Activated T-cell treated with anti-CD3 and anti-CD28 coated beads, Interleukin-2, amount 50 U/mL, for 24 hours (primary cell): ENCODE measurements at regions not wholly inside any gene's neighbourhood (a gene's known extent, or its start where the extent isn't known, plus 50 kb on each side); places are given as distances from the start of the nearest gene placed in this dataset.

ENCODE experiments used
- DNase-seq: peaks from one replicate; pipeline ENCODE4 v3.0.0-alpha.2; 2020
- H3K27ac Mint-ChIP-seq: 2 replicates; pipeline ENCODE4 v1.8.0; 2020; ENCODE audit warnings: mild to moderate bottlenecking, mixed read lengths
- H3K27me3 Mint-ChIP-seq: 2 replicates; pipeline ENCODE4 v1.8.0; 2020; ENCODE audit warnings: mixed read lengths
- H3K36me3 Mint-ChIP-seq: 2 replicates; pipeline ENCODE4 v1.8.0; 2020; ENCODE audit warnings: low read depth, mixed read lengths
- H3K4me1 Mint-ChIP-seq: 2 replicates; pipeline ENCODE4 v1.8.0; 2020; ENCODE audit warnings: low read depth, mixed read lengths
- H3K4me3 Mint-ChIP-seq: 2 replicates; pipeline ENCODE4 v1.8.0; 2020; ENCODE audit warnings: mild to moderate bottlenecking, moderate library complexity, mixed read lengths
- H3K9me3 Mint-ChIP-seq: 2 replicates; pipeline ENCODE4 v1.8.0; 2020; ENCODE audit warnings: mixed read lengths

DNA sequence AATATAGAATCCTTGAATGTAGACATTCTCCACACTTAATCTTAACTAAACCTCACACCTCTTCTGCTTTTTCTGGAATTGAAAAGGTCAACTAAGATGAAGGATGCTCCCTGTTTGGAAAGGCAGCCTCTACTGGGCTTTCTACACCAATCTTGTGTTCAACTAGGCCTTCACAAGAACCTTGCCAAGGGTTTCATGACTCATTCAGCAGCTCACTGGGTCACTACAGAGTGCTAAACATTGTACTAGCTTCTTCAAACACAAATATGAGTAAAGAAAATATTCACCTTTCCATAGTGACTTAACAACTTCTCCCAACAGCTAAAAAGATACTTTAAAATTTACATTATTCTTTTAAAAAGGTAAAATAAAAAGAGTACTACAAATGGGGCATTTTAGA, 135.3 kb upstream of the PRMT6 start:
- Mint-ChIP-seq H3K4me1 (no peaks in the 10 kb centered on the region), H3K4me3 (no peak overlapping the region), H3K27ac (no peak overlapping the region), H3K27me3 (no peaks in the 10 kb centered on the region), H3K9me3 (no peaks in the 10 kb centered on the region), H3K36me3 (no peaks in the 10 kb centered on the region)
- no peak for DNase-seq

DNA sequence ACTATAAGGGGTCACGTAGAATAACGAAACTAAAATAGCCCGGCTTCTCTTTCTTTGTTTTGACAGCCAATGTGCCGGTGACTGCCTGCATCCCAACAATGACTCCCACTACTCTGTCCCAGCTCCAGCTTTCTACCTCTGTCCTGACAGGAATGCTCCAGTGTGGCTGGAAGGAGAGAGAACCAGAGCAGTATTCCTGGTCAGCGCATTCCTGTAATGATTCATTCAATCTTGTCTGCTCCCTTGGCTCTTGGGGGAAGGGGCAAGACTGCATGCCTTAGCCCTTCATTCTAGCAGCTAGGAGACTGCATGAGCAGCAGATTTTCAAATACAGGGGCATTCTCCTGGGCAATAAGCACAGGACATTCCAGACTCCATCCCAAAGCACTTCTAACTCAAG, 132.1 kb upstream of the PRMT6 start:
- no peak overlapping the region for H3K4me3 Mint-ChIP-seq
- H3K36me3 Mint-ChIP-seq, result no peaks in the 10 kb centered on the region
- no peaks in the 10 kb centered on the region for H3K4me1 Mint-ChIP-seq
- DNase-seq, result no peak
- H3K27me3 Mint-ChIP-seq, result no peaks in the 10 kb centered on the region
- no peak overlapping the region for H3K27ac Mint-ChIP-seq
- no peaks in the 10 kb centered on the region for H3K9me3 Mint-ChIP-seq

DNA sequence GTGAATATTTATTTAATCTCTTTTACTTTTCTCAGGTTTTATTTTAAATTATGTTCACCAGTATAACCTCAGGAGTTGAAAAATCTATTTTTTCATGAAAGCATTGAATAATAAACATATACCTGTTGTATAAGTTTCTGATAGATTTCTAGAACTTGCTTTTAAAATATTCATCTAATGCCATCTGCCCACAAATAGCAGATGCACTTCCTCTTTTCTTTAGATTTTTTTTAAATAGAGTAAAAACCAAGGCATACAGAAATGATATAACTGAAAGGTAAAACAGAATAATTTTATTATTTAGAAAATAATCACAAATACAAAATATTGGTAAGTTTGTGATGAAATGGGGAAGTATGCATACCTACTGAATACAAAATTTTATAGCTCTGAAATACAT, 130.7 kb upstream of the PRMT6 start:
- Mint-ChIP-seq H3K9me3 (peaks cover 2% of the 10 kb centered on the region), H3K27me3 (no peaks in the 10 kb centered on the region), H3K4me1 (no peaks in the 10 kb centered on the region)

DNA sequence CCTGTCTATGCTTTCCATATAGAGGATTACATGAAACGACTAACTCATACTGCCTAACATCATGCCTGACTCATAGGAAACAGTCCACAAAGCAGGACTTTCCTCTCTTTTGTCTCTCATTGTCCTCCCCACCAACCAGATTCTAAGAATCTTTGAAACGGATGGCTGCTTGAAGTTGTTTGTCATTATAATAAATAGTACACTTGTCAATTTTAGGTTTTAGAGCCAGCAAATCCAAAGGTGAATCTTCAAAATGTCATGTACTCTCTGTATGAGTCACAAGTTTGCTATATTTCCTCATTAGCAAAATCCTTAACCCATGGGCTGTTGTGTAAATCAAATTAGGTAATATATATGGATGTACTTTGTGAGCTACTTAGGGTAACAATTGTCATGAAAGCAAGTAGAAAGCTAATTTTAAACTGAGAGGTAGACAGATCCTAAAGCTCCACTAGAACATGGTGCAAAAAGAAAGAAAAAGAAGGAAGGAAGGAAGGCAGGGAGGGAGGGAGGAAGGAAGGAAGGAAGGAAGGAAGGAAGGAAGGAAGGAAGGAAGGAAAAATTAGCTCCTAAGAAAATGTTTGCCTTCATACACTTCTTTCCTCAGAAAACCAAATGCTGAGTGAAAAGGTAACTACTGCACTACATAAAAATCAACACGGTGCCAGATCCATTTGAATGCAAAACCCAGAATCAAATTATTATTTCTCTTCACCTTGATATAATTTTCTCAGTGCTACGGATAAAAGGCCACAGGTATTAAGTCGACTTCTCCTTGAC, 129.5 kb upstream of the PRMT6 start:
- Mint-ChIP-seq H3K36me3 (no peaks in the 10 kb centered on the region), H3K27me3 (no peaks in the 10 kb centered on the region), H3K9me3 (peaks cover 4% of the 10 kb centered on the region), H3K27ac (no peak overlapping the region), H3K4me1 (no peaks in the 10 kb centered on the region), H3K4me3 (no peak overlapping the region)
- no peak for DNase-seq

More for the DNA sequence above, 130.7 kb upstream of the PRMT6 start:
- no peak overlapping the region for H3K27ac Mint-ChIP-seq
- DNase-seq, result no peak
- H3K4me3 Mint-ChIP-seq, result no peak overlapping the region
- H3K36me3 Mint-ChIP-seq, result no peaks in the 10 kb centered on the region

- Mint-ChIP-seq H3K4me3 (no peak overlapping the region), H3K27me3 (no peaks in the 10 kb centered on the region), H3K36me3 (no peaks in the 10 kb centered on the region), H3K27ac (no peak overlapping the region), H3K9me3 (peaks cover 8% of the 10 kb centered on the region), H3K4me1 (no peaks in the 10 kb centered on the region)
- no peak for DNase-seq
Measured at GRCh38 chr1:106937104-106937503, 119.4 kb upstream of the PRMT6 start.

GRCh38 chr1:106944721-106945120, 111.8 kb upstream of the PRMT6 start:
- H3K4me3 Mint-ChIP-seq, result no peak overlapping the region
- no peak overlapping the region for H3K27ac Mint-ChIP-seq
- H3K36me3 Mint-ChIP-seq, result no peaks in the 10 kb centered on the region
- no peaks in the 10 kb centered on the region for H3K27me3 Mint-ChIP-seq
- no peaks in the 10 kb centered on the region for H3K4me1 Mint-ChIP-seq
- peaks cover 3% of the 10 kb centered on the region for H3K9me3 Mint-ChIP-seq
- no peak for DNase-seq

DNA sequence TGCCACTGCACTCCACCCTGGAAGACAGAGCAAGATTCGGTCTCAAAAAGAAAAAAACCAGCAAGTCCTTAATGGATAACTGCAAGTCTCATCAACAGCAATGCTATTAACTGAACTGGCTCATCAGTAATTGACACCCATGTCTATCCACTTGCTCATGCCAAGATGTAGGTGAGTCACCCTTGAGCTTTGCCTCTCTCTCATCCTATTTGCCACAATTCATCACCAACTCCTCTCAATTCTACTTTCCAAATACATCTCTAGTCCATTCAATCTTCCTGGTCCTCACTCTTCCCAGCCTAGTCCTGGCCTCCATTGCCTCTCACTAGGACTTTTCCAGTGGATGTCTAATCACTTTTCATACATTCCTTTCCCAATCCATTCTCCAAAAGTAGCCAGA, 103.7 kb upstream of the PRMT6 start:
- no peak overlapping the region for H3K27ac Mint-ChIP-seq
- no peaks in the 10 kb centered on the region for H3K9me3 Mint-ChIP-seq
- no peaks in the 10 kb centered on the region for H3K36me3 Mint-ChIP-seq
- DNase-seq, result no peak
- peaks cover 2% of the 10 kb centered on the region for H3K27me3 Mint-ChIP-seq
- H3K4me3 Mint-ChIP-seq, result no peak overlapping the region
- H3K4me1 Mint-ChIP-seq, result no peaks in the 10 kb centered on the region

- H3K27ac Mint-ChIP-seq, result no peak overlapping the region
- no peaks in the 10 kb centered on the region for H3K4me1 Mint-ChIP-seq
- no peaks in the 10 kb centered on the region for H3K9me3 Mint-ChIP-seq
- DNase-seq, result no peak
- no peak overlapping the region for H3K4me3 Mint-ChIP-seq
- H3K36me3 Mint-ChIP-seq, result no peaks in the 10 kb centered on the region
- peaks cover 2% of the 10 kb centered on the region for H3K27me3 Mint-ChIP-seq
Measured at GRCh38 chr1:106954661-106955229, 101.7 kb upstream of the PRMT6 start.

- Mint-ChIP-seq H3K36me3 (no peaks in the 10 kb centered on the region), H3K4me3 (no peak overlapping the region), H3K4me1 (no peaks in the 10 kb centered on the region), H3K27ac (no peak overlapping the region), H3K9me3 (no peaks in the 10 kb centered on the region), H3K27me3 (peaks cover 2% of the 10 kb centered on the region)
- DNase-seq, result no peak
Measured at GRCh38 chr1:106956721-106957120, 99.8 kb upstream of the PRMT6 start.

GRCh38 chr1:106957795-106958194, 98.7 kb upstream of the PRMT6 start:
- no peaks in the 10 kb centered on the region for H3K9me3 Mint-ChIP-seq
- H3K4me1 Mint-ChIP-seq, result no peaks in the 10 kb centered on the region
- peaks cover 2% of the 10 kb centered on the region for H3K27me3 Mint-ChIP-seq
- no peaks in the 10 kb centered on the region for H3K36me3 Mint-ChIP-seq
- no peak overlapping the region for H3K27ac Mint-ChIP-seq
- no peak for DNase-seq
- no peak overlapping the region for H3K4me3 Mint-ChIP-seq

DNA sequence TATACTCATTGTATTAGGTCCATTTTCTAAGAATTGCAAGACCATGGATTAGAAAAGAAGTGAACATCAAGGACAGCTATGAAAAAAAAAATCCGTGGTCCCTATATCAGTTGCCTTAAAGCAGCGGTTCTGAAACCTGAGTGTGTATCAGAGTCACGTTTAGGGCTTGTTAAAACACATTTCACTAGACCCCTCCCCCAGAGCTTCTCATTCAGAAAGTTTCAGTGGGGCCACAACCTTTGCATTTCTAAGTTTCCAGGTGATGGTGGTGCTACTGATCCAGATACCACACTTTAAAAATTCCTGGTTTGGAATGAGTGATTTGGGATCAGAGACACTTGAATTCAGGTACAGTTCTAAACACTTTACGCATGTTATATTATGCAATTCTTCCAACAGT, 96.1 kb upstream of the PRMT6 start:
- no peak for DNase-seq
- no peaks in the 10 kb centered on the region for H3K36me3 Mint-ChIP-seq
- no peaks in the 10 kb centered on the region for H3K27me3 Mint-ChIP-seq
- no peaks in the 10 kb centered on the region for H3K4me1 Mint-ChIP-seq
- H3K4me3 Mint-ChIP-seq, result no peak overlapping the region
- H3K9me3 Mint-ChIP-seq, result no peaks in the 10 kb centered on the region
- H3K27ac Mint-ChIP-seq, result no peak overlapping the region

- no peak for DNase-seq
- Mint-ChIP-seq H3K4me1 (no peaks in the 10 kb centered on the region), H3K36me3 (no peaks in the 10 kb centered on the region), H3K27me3 (no peaks in the 10 kb centered on the region), H3K27ac (no peak overlapping the region), H3K4me3 (no peak overlapping the region), H3K9me3 (no peaks in the 10 kb centered on the region)
Measured at GRCh38 chr1:106961646-106962045, 94.8 kb upstream of the PRMT6 start.

GRCh38 chr1:106962591-106962990, 93.9 kb upstream of the PRMT6 start:
- Mint-ChIP-seq H3K4me3 (no peak overlapping the region), H3K27me3 (no peaks in the 10 kb centered on the region), H3K9me3 (no peaks in the 10 kb centered on the region), H3K27ac (no peak overlapping the region), H3K4me1 (no peaks in the 10 kb centered on the region), H3K36me3 (no peaks in the 10 kb centered on the region)
- DNase-seq, result no peak

DNA sequence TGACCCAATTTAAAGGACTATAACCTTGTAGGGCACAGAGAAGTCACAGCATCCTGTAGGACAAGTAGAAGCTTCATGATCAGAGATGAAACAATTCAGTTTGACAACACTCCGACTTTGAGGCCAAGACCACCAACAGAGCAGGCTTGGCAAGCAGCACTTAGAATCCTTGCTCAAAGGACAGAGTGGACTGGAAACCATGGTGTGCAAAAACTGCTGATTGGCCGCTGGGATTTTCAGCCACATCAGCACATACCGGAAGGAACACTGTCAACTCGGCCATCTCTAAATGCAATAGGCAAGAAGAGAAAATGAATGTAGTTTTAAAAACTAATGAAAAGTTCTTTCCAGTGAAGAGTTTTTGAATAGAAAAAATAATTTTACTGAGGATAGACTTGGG, 92.0 kb upstream of the PRMT6 start:
- H3K4me1 Mint-ChIP-seq, result no peaks in the 10 kb centered on the region
- H3K27ac Mint-ChIP-seq, result no peak overlapping the region
- no peaks in the 10 kb centered on the region for H3K9me3 Mint-ChIP-seq
- no peak for DNase-seq
- no peak overlapping the region for H3K4me3 Mint-ChIP-seq
- H3K27me3 Mint-ChIP-seq, result no peaks in the 10 kb centered on the region
- H3K36me3 Mint-ChIP-seq, result no peaks in the 10 kb centered on the region

DNA sequence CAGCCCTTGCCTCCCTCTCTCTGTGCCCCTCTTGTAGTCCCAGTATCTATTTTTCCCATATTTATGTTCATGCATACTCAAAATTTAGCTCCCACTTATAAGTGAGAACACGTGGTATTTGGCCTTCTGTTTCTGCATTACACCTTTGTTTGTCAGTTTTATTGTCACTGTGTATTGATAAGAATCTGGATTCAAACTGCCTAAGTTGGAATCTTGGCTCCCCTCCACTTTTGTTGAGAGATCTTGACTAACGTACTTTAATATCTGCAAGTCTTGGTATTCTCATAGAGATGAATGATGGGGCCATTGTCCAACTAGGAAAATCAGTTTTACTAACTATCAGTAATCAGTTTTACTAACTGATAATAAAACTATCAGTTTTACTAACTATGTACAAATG, 87.8 kb upstream of the PRMT6 start:
- no peaks in the 10 kb centered on the region for H3K36me3 Mint-ChIP-seq
- no peak for DNase-seq
- no peaks in the 10 kb centered on the region for H3K9me3 Mint-ChIP-seq
- H3K4me1 Mint-ChIP-seq, result no peaks in the 10 kb centered on the region
- H3K27me3 Mint-ChIP-seq, result no peaks in the 10 kb centered on the region
- H3K27ac Mint-ChIP-seq, result no peak overlapping the region
- H3K4me3 Mint-ChIP-seq, result no peak overlapping the region
